ENCODE measurements at regions not wholly inside any gene's neighbourhood (a gene's known extent, or its start where the extent isn't known, plus 50 kb on each side); places are given as distances from the start of the nearest gene placed in this dataset.

GRCh38 chr2:215607766-215608165 is 171.9 kb upstream of the FN1 start:
- TF ChIP-seq RAD21 (IDR thresholded peaks at IDR 0.05; ENCODE audit: insufficient read depth, low read depth, low read length) (no peak), TCF3 (IDR thresholded peaks at IDR 0.05; ENCODE audit: borderline replicate concordance, insufficient read depth, low read depth, low read length) (no peak), ATF3 (IDR thresholded peaks at IDR 0.05; ENCODE audit: borderline replicate concordance, extremely low read depth, low read depth, low read length) (no peak)
